ENCODE measurements at regions not wholly inside any gene's neighbourhood (a gene's known extent, or its start where the extent isn't known, plus 50 kb on each side); places are given as distances from the start of the nearest gene placed in this dataset.

- TF ChIP-seq PBX3 (IDR thresholded peaks at IDR 0.05; ENCODE audit: insufficient replicate concordance, low read depth, low read length) (no peak), YY1 (IDR thresholded peaks at IDR 0.05; ENCODE audit: low read depth, low read length) (no peak), CBFB (IDR thresholded peaks at IDR 0.05; ENCODE audit: low read depth) (no peak), RCOR1 (conservative IDR thresholded peaks at IDR 0.05; ENCODE audit: low read depth, low read length) (no peak), SUZ12 (IDR thresholded peaks at IDR 0.05; ENCODE audit: unreplicated experiment) (no peak), CTCF (IDR thresholded peaks at IDR 0.05 in 2 of 3, conservative IDR thresholded peaks at IDR 0.05 in 1 of 3; ENCODE audit: control insufficient read depth in 2 of 3, extremely low read depth in 1 of 3, insufficient read depth in 1 of 3, low read depth in 3 of 3, low read length in 3 of 3) (no peak), BRCA1 (IDR thresholded peaks at IDR 0.05; ENCODE audit: low read depth, low read length) (no peak), TAF1 (IDR thresholded peaks at IDR 0.05; ENCODE audit: borderline replicate concordance, low read depth, low read length) (no peak), HDGF (IDR thresholded peaks at IDR 0.05) (no peak), SREBF2 (IDR thresholded peaks at IDR 0.05; ENCODE audit: low read length) (no peak), NFXL1 (IDR thresholded peaks at IDR 0.05; ENCODE audit: borderline replicate concordance) (no peak), NBN (IDR thresholded peaks at IDR 0.05) (no peak), RFX5 (IDR thresholded peaks at IDR 0.05; ENCODE audit: low read depth, low read length) (no peak), EP300 (IDR thresholded peaks at IDR 0.05; ENCODE audit: borderline replicate concordance in 1 of 2, control insufficient read depth in 1 of 2, low read depth in 2 of 2, low read length in 2 of 2) (no peak)
Observed at GRCh38 chr2:13791019-13791547, 841.4 kb upstream of the LRATD1 start.
